GM12865 (cell line): ENCODE measurements at regions not wholly inside any gene's neighbourhood (a gene's known extent, or its start where the extent isn't known, plus 50 kb on each side); places are given as distances from the start of the nearest gene placed in this dataset.
"Not testable (repeated sequence)": the region's sequence is repeated elsewhere in the genome, so short reads cannot be mapped to it uniquely, and the experiment has no call there.

Source experiments
- DNase-seq: peaks from one replicate; pipeline ENCODE4 v3.0.0; 2010; ENCODE audit warnings: low read depth
- H3K4me3 ChIP-seq: 2 replicates; pipeline ENCODE4 v1.5.1; 2011; ENCODE audit warnings: mild to moderate bottlenecking, low read depth, low read length, control low read depth
- CTCF ChIP-seq: IDR thresholded peaks from 2 replicates; pipeline ENCODE4 v1.5.1; 2011; ENCODE audit warnings: low read length, control low read depth, low read depth, inconsistent platforms; ENCODE audit not compliant: insufficient read depth; ENCODE audit errors: missing control alignments

GRCh38 chr16:17970816-17971331, 365.7 kb downstream of the NPIPA8 start:
- no peak for DNase-seq
- TF ChIP-seq CTCF, result no peak
- no peak overlapping the region for H3K4me3 ChIP-seq

DNA sequence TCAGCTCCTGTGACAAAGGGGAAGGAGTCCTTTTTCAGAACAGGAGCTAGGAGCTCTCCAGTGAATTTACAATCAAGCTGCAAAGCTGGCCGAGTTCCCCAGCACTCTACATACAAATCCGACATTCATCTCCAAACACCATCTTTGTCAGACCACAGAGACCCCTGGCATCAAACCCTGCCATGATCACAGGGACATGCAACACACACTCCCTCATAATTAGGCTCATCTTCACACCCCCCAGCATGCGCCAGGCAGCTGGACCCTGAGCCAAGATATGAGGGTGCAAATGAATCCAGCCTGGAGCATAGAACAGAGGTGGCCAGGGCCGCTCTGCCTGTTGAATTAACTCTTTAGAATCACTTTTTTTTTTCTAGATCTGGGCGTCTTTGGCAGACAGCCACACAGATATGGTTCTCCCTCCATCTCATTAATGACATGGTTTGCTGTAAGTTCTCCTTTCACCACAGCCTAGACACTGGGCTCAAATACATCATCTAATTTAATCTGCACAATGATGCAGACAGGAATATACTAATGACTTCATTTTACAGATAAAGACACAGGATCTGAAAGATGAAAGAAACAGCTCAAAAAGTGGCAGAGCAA, 366.3 kb downstream of the NPIPA8 start:
- TF ChIP-seq CTCF, result no peak
- no peak for DNase-seq
- H3K4me3 ChIP-seq, result no peak overlapping the region

DNA sequence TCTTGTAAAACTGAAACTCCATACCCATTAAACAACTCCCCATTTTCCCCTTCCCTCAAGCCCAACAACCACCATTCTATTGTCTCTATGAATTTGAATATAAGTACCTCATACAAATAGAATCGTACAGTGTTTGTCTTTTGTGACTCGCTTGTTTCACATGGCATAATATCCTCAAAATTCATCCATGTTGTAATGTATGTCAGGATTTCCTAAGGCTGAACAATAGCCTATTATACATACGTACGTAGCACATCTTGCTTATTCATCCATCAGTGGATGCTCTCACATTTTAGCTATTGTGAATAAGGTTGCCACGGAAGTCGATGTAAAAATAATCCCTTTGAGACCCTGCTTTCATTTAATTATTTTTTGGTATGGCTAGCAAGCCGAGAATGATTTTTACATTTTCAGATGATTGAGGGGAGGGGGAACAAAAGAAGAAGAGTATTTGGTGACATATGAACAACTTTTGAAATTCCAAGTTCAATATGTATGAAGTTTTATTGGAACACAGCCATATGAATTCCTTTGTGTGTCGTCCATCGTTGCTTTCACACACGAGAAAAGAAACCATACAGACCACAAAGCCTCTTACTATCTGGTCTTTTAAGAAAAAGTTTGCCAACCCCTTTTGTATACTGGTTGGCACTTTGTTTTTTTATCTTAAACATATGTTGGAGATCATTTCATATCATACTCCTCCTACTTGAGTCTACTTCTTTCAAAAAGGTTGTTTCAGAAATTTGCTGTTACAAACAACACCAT, 371.2 kb downstream of the NPIPA8 start:
- no peak for TF ChIP-seq CTCF
- no peak overlapping the region for H3K4me3 ChIP-seq
- no peak for DNase-seq

DNA sequence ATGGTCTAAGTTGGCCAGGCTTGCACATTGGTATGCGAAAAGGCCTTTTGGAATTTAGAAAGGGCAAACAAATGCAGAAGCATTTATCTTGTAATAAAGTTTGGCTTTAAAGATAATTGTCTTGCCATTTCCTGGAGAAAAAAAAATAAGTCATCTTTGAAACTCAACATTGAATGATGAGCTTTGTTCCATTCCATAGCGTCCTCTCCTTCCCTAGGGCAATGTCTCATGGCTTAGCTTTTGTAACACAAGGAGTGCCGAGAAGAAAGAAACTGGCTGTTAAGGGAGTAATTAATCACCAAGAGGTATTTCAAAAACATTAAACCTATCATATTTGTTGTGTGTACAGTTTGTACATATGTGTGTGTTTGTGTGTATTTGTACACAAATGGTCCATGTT, 372.3 kb downstream of the NPIPA8 start:
- DNase-seq, result no peak
- no peak overlapping the region for H3K4me3 ChIP-seq
- no peak for TF ChIP-seq CTCF

GRCh38 chr16:17963185-17963836, 373.2 kb downstream of the NPIPA8 start:
- DNase-seq, result peak; percentile 71
- TF ChIP-seq CTCF, result no peak
- no peak overlapping the region for H3K4me3 ChIP-seq

- H3K4me3 ChIP-seq, result no peak overlapping the region
- no peak for DNase-seq
- no peak for TF ChIP-seq CTCF
Observed at GRCh38 chr16:17962726-17963125, 373.8 kb downstream of the NPIPA8 start.

GRCh38 chr16:17961822-17962221, 374.7 kb downstream of the NPIPA8 start:
- not testable (repeated sequence) for H3K4me3 ChIP-seq

More at GRCh38 chr16:17961822-17962221, 374.7 kb downstream of the NPIPA8 start:
- DNase-seq, result not testable (repeated sequence)
